Stimulated activated CD4-positive, alpha-beta T cell treated with anti-CD3 and anti-CD28 coated beads, Interleukin-15, amount 100 ng/mL, for 24 hours (primary cell): ENCODE measurements at regions not wholly inside any gene's neighbourhood (a gene's known extent, or its start where the extent isn't known, plus 50 kb on each side); places are given as distances from the start of the nearest gene placed in this dataset.

Experiments used
- DNase-seq: peaks from one replicate; pipeline ENCODE4 v3.0.0-alpha.2; 2020

GRCh38 chr3:193851941-193852674, 259.1 kb downstream of the OPA1 start:
- DNase-seq: no peak

GRCh38 chr3:193852901-193853300, 259.9 kb downstream of the OPA1 start:
- no peak for DNase-seq

GRCh38 chr3:193853511-193854219, 260.7 kb downstream of the OPA1 start:
- DNase-seq: no peak

DNA sequence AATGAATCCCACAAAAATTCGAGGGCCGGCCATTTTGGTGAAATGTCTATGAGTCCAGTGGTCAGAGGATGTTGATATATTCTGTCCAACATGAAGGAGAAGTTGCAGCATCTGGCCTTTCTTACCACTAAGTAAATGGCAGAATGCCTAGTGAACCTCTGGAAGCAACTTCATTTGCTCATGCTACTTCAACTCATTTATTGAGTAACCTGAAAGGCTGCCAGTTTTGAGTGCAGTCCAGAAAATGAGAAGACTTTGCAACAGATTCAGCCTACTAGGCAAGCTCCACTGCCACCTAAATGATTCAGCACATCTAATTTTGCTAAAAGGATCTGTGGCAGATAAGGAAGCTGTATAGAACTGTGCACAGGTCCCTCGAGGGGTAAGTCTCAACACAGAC, 265.0 kb downstream of the OPA1 start:
- DNase-seq: no peak

GRCh38 chr3:193859195-193859594, 266.2 kb downstream of the OPA1 start:
- DNase-seq: no peak

DNA sequence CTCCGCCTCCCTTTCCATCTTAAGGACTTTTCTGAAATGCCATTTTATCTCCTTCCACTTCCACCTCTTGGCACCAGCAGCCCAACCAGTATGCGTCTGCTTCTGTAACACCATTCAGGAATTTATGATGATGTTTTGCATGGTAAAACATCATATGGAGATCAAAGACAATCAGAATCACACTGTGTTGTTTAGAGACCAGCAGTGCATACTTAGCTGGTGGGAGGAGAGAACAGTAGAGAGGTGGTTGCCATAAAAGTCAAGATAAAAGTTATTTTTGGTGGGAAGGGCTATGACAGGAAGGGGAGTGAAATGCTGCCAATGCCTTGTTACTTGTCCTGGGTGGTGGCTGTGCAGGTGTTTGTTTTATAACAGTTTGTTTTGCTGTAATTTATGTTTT, 268.0 kb downstream of the OPA1 start:
- DNase-seq: no peak

- DNase-seq: no peak
Observed at GRCh38 chr3:193862843-193863242, 269.8 kb downstream of the OPA1 start.

DNA sequence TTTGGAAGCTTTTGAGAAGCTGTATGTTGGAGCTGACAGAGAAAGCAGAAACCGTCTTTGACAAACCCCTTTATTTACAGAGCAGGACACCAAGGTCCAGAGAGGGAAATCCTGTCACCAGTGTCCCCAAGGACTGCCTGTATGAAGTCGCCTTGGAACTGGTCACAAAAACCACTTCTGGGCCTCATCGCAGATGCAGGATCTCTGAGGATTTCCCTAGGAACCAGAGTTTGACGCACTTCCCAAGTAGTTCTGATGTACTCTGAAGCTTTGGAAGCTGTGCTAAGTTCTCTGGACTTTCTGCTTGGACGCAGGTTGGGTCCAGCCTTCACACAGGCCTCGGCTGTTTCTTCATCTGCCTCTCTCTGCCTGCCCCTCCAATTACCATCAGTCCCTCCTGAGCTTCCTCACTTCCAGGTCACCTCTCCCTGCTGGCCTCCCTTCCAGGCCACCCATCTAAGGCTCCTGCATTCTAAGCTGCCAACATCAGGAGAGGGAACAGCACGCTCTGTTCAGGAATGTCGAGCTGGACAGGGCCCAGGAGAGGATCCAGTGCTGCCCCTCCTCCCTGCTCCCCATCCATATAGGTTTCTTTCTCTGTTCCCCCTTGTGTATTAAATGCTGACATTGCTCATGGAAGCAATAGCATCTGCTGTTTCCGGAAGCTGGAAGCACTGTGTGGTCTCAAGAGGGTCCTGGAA, 270.8 kb downstream of the OPA1 start:
- no peak for DNase-seq

- DNase-seq: no peak
Observed at GRCh38 chr3:193865339-193865738, 270.6 kb upstream of the HES1 start.

DNA sequence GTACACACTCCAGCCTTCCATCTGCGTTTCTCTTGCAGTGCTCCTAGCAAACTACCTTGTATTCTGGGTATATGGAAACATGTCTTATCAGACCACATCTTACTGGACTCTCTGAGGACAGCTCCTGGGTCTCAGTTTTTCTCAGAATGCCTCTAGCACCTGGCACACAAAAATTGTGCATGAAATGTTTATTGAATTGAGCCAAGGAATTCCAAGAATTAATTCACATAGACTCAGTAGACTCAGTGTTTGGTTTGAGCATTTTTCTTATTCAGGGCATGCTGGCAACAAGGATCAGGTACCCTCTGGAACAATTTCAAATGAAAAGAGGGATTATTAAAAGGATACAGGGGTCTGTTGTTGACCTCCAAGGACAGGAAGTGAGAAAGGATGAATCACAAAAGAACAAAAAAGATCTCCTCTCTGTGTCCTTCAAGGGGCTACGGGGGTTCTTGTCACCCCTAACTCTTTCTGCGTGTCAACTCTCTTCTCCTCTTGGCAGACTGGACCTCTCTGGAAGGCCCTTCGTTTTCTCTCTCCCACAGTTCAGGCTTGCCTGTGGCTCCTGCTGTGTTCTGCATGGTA, 270.0 kb upstream of the HES1 start:
- no peak for DNase-seq

DNA sequence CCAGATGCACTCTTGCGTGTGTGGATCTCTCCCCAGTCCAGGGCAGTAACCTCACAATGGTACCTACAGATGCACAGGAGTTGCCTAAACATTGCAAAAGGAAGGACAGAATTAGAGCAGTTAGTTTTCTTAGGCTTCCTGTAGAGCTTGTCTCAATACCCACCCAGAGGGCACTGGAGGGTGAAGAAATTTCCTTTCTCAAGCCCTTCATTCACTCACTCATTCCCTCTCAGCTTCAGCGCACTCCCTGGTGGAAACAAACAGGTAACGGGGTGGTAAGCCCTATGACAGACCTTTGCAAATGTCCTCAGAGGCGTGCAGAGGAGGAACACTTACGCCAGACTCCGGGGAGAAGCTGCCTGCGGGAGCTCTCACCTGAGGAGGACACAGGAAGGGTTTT, 267.4 kb upstream of the HES1 start:
- DNase-seq: no peak

DNA sequence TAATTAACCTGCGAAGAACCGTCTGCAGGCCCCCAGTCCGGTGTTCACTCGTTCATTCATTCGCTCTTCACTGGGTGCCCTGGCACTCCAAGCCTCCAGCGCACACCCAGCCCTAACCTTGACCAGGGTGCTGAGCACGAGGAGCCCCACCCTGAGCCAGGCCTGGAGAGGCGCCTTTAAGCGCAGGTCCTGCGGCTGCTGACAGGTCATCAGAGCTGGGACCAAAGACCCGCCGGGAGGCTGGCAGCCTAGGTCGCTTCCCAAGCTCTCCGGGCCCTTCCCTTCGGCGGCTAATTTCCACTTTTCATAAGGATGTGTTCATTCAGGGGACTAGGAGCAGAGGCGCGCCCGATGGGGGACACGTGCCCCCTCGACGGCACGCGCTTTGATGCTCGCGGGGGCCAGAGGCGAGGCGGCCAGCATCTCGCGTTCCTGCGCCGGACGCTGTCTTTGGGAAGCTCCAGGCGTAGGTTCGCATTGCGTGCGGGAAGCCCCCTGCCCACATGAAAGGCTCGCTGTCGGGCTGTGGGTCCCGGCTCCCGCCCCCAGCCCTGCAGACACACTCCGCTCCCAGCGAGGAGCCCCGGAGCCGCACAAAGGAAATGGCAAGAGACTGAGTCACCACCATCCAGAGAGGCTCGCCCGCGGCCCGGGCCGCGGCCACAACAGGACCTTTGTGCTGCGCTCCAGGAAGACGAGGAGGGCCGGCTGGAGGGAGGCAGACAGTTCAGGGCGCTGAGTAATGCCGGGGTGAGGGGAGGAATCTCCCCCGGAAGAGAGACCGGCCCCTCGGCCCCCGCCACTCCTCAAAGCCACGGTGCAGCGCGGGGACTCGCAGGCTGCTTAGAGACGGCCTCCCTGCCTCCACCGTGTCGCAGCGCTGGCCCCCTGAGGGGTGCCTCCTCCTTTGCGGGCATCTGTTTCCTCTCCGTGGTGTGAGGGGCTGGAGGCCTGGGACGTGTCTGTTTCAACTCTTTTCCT, 266.4 kb upstream of the HES1 start:
- peak; percentile 56 for DNase-seq

GRCh38 chr3:193870376-193871219, 265.4 kb upstream of the HES1 start:
- DNase-seq: no peak

DNA sequence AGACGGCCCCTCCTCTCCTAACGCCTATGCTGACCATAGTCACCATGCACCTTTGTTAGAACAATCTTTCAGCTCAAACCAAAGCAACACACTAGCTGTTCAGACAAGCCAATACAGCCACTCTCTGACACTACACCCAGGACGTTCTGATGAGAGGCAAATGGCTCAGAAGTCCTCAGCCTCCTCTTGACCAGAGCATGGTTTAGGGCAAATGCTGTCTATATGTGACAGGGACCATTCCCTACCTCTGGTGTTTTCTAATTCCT, 264.8 kb upstream of the HES1 start:
- no peak for DNase-seq

DNA sequence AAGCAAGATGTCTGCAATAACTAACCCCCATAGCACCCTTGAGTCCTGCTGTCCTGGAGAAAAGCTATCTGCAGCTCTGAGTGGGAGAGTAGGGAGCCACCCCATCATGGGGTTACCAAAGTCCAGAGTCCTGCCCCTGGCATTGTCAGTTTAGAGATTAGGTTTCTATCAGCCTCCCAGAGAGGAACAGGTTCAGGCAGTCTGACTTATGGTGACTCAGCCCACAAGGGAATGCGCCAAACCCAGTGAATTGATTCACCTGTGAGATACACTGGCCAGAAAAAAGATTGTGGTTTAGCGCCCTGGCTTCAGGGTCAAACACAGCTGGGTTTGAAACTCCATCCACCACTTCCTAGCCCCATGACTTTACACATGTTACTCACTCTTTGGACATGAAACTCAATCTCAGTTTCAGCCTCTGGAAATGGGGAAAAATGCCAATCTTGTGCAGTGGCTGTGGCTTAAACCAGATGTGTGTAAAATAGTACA, 263.6 kb upstream of the HES1 start:
- DNase-seq: peak; percentile 30

- no peak for DNase-seq
Observed at GRCh38 chr3:193873426-193874201, 262.3 kb upstream of the HES1 start.

GRCh38 chr3:193874512-193874911, 261.4 kb upstream of the HES1 start:
- DNase-seq: no peak

- DNase-seq: no peak
Observed at GRCh38 chr3:193874997-193875593, 260.9 kb upstream of the HES1 start.

- no peak for DNase-seq
Observed at GRCh38 chr3:193875601-193876321, 260.2 kb upstream of the HES1 start.
